ENCODE measurements at regions not wholly inside any gene's neighbourhood (a gene's known extent, or its start where the extent isn't known, plus 50 kb on each side); places are given as distances from the start of the nearest gene placed in this dataset.

GRCh38 chr7:110607050-110607857 is 483.7 kb upstream of the LRRN3 start:
- DNase-seq, result no peak

GRCh38 chr7:110609336-110609735 is 481.6 kb upstream of the LRRN3 start:
- no peak for DNase-seq

- no peak for DNase-seq
These were observed 478.2 kb upstream of the LRRN3 start for GRCh38 chr7:110612680-110613079.

Measured in inflammatory macrophage treated with lipopolysaccharide for 1 hour (primary cell).